ENCODE measurements at regions not wholly inside any gene's neighbourhood (a gene's known extent, or its start where the extent isn't known, plus 50 kb on each side); places are given as distances from the start of the nearest gene placed in this dataset.
"Not testable (repeated sequence)": the region's sequence is repeated elsewhere in the genome, so short reads cannot be mapped to it uniquely, and the experiment has no call there.

DNA sequence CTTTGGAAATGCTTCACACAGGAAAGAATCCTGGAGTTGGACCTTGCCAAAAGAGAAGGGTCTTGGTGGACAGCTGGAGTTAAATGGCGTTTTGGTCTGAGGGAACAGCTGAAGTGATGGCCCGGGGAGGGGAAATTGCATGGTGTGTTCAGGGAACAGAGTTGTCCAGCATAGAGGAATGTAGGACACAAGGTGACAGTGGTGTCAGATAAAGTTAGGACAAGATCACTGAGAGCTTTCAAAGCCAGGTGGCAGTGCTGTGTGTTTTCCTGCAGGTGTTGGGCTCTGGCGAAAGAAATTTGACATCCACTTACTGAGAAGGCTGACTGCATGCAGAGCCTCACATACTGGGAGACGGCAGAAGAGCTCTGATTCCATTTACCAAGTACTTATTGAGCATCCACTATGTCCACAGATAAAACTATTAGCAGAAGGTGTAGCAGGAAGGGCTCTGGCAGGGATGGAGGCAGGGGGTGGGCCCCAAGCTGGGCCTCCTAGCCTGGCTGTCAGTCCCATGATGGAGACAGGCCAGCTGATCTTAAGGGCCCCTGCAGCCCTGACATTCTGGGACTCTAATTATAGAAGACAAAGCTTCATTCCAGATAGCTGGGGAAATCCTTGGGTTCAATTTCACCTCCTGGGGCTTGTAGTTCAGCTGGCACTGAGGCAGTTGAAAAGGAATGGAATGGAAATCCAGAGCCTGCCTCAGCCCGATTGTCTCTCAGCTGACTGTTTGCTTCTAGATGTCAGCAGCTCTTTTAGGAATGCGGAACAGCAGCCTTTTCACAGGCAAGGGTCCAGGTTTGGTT is 150.2 kb upstream of the MAMLD1 start:
- no peak for DNase-seq (ENCODE audit: low read depth in 2 of 2)

- no peak for DNase-seq (ENCODE audit: low read depth in 2 of 2)
These were observed 149.6 kb upstream of the MAMLD1 start for GRCh38 chrX:150213481-150214030.

GRCh38 chrX:150216000-150216399 is 147.1 kb upstream of the MAMLD1 start:
- DNase-seq (ENCODE audit: low read depth in 2 of 2), result not testable (repeated sequence)

DNA sequence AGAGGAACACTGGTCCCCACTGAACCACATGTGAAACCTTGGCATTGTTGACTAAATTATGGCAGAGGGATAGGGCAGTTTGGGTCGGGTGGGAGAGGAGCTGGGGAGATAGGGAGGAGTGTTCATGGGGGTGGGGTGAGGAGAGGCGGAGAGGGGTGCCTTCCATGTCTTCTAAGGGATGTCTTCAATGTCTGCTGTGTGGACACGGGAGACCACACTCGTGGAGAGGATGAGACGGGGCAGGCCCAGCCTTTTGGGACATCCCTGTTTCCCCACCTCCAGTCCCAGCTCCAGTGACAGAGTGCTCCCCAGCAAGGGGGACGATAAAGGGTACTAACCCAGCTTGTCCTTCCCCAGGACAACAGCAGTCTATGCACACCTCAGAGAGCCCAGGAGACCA is 146.4 kb upstream of the MAMLD1 start:
- DNase-seq (ENCODE audit: low read depth in 2 of 2), result no peak

- no peak for DNase-seq (ENCODE audit: low read depth in 2 of 2)
These were observed 145.5 kb upstream of the MAMLD1 start for GRCh38 chrX:150217609-150218008.

DNA sequence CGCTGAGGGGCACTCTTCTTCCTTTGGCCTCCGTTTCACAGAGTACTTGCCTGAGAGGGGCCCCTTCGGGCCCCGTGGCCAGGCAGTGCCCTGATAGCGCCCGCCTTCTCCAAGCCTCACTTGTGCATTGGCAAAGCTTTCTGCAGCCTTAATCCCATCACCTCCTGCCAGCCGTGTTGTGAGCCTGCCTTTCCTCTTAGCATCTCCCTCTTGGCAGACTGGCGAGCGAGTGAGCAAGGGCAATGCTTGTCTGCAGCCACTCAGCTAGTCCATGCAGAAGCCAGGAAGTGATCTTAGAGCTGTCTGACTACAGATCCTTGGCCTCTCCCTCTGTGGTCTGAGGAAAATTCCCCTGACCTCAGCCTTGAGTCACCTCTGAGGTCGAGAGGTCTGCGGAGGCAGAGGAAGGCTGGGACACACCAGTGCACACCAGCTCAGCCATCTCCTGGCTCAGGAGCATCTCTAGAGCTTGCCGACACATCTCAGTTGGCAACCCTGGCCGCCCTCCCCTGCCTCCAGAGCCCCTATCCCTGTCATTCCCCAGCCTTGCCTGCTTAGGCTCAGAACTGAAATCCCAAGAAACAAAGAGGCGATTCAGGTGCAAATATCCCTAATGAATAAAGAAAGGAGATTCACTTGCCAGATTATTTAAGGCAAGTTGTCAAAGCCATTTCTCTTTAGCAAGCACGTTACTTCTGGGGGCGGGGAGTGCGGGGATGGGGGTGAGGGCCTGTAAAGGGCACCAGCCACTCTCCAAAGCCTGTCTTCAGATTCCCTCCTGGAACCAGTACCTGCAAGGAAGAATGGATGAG is 143.5 kb upstream of the MAMLD1 start:
- DNase-seq (ENCODE audit: low read depth in 2 of 2), result no peak

- no peak for DNase-seq (ENCODE audit: low read depth in 2 of 2)
These were observed 139.7 kb upstream of the MAMLD1 start for GRCh38 chrX:150223176-150224015.

- no peak for DNase-seq (ENCODE audit: low read depth in 2 of 2)
These were observed 138.4 kb upstream of the MAMLD1 start for GRCh38 chrX:150224676-150225075.

GRCh38 chrX:150225266-150225665 is 137.9 kb upstream of the MAMLD1 start:
- DNase-seq (ENCODE audit: low read depth in 2 of 2), result no peak

DNA sequence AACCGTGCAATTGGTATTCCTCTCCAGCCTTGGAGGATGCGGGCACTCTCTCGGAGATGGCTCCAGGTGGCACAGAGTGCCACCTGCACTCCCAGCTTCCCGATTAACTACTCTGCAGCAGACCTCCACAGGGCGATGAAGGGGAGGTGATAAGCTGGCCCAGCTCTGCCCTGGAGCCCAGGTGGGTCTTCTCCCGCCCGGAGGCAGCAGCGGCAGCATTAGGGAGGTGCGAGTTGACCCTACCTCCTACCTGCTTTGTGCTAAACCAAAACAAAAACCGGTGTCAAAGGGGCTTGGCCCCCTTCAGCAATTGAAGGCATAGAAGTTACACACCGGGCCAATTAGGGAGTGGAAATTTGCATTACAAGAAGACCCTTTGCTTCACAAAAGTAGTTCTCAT is 137.4 kb upstream of the MAMLD1 start:
- no peak for DNase-seq (ENCODE audit: low read depth in 2 of 2)

DNA sequence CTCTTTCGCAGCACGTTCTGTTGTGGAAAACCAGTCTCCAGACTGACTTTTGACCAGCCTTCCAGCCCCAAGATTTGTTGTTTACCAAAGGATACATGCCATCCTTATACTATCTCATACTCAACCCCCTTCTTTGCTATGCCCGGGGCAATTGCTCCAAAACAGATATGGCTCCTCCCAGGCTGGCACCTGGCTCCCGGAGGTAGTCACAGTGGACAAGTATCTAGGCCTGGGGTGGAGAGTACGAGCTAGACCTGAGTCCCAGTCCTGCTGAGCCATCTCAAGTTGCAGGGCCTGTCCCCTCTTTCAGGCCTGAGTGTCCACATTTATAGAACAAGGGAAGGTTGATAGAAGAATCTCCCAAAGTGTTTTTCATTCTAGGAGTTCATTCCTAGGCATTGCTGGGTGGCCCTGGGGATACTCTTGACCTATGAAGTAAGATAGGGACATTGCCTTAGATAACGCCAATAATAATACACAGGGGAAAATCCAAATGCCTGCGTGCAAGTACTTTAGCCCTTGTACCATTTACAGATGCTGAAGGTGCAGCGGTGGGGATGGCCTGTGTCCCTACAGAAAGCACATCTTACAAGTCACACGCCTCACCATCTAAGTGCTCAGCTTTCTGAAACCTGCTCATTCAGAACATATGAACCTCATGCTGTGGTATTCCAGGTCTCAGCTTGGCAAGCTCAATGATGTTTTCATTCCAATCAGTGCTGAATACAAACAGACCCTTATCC is 136.7 kb upstream of the MAMLD1 start:
- DNase-seq (ENCODE audit: low read depth in 2 of 2), result no peak

DNA sequence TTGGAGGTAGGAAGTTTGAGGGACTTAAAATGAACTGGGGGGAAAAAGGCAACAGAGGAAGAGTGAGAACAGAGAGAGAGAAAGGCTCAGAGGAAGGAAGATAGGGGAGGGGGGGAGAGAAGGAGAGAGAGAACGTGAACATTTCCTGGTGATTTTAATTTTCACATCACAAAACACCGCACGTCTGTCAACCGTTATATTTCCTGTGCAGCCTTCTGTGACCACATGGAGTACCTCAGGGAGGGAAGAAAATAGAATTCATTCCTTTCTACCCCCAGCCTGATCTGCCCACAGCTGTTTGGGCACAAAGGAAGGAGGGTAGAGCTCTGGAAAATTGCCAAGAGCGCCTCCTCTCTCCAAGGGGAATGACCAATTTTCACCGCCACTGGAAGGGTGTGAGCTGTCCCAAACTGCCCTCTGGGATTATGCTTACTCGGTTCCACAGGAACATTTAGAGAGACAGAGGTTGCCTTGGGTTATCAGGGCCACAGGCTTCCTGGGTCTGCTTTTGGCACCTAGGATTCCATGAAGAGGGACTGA is 135.7 kb upstream of the MAMLD1 start:
- no peak for DNase-seq (ENCODE audit: low read depth in 2 of 2)

- no peak for DNase-seq (ENCODE audit: low read depth in 2 of 2)
These were observed 135.2 kb upstream of the MAMLD1 start for GRCh38 chrX:150227873-150228410.

- DNase-seq (ENCODE audit: low read depth in 2 of 2), result no peak
These were observed 134.7 kb upstream of the MAMLD1 start for GRCh38 chrX:150228431-150228830.

GRCh38 chrX:150229030-150229429 is 134.1 kb upstream of the MAMLD1 start:
- DNase-seq (ENCODE audit: low read depth in 2 of 2), result no peak

GRCh38 chrX:150229481-150229880 is 133.6 kb upstream of the MAMLD1 start:
- no peak for DNase-seq (ENCODE audit: low read depth in 2 of 2)

DNA sequence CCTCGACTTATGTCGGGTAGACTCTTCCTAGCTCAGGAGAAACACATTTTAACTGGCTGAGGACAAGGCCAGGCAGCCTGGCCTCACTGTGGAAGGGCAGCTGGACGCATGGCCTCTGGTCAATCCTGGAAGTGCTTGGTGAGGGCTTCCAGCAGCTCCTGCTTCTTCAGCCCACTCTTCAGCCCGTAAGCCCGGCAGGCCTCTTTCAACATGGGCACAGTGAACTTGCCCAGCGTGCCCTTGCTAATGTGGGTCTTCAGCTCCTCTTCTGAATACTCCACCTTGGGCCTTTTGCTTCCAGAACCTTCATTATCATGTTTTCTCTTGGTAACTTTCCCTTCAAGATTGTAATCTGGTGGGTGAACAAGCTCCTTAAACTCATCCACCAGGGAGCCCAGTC is 132.2 kb upstream of the MAMLD1 start:
- not testable (repeated sequence) for DNase-seq (ENCODE audit: low read depth in 2 of 2)

- not testable (repeated sequence) for DNase-seq (ENCODE audit: low read depth in 2 of 2)
These were observed 131.7 kb upstream of the MAMLD1 start for GRCh38 chrX:150231368-150231767.

- not testable (repeated sequence) for DNase-seq (ENCODE audit: low read depth in 2 of 2)
These were observed 130.9 kb upstream of the MAMLD1 start for GRCh38 chrX:150232222-150232621.

DNA sequence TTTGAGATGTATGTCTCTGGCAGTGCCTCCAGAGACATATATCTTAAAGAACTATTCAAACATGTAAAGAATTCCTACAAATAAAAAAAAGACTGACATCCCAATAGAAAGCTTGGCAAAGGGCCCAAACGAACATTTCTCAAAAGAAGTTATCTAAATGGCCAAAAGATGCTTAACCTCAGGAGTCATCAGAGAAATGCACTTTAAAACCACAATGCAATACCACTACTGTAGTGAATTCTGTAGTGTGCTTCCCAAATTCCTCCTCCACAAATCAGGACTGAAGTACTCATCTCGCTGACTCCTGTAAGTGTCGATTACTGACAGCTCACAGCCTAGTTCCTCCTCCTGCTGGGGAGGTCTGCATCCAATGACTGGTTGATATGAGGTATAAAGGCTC is 129.0 kb upstream of the MAMLD1 start:
- no peak for DNase-seq (ENCODE audit: low read depth in 2 of 2)

GRCh38 chrX:150236327-150236726 is 126.8 kb upstream of the MAMLD1 start:
- no peak for DNase-seq (ENCODE audit: low read depth in 2 of 2)

All from stimulated activated CD4-positive, alpha-beta T cell treated with anti-CD3 and anti-CD28 coated beads, Interleukin-4, amount 100 ng/mL, for 48 hours (primary cell).